Thyroid gland (tissue), 4 donors: ENCODE measurements at regions not wholly inside any gene's neighbourhood (a gene's known extent, or its start where the extent isn't known, plus 50 kb on each side); places are given as distances from the start of the nearest gene placed in this dataset.

Experiments used
- DNase-seq, 2 donors: peaks; one replicate each; pipeline ENCODE4 v3.0.0-alpha.2; 2019
- H3K27ac ChIP-seq, 3 donors: fragments of 200-600 bp; sonication (generic); 1 replicate in 2 of 3; 2 replicates in 1 of 3; pipeline ENCODE4 v1.5.1; 2016 to 2019; ENCODE audit warnings: mild to moderate bottlenecking in 1 of 3, moderate library complexity in 1 of 3
- H3K27me3 ChIP-seq: fragments of 200-600 bp; sonication (generic); one replicate; pipeline ENCODE4 v1.5.1; 2019
- H3K36me3 ChIP-seq, 2 donors: fragments of 200-600 bp; sonication (generic); one replicate each; pipeline ENCODE4 v1.5.1; 2016 to 2019
- H3K4me1 ChIP-seq, 2 donors: fragments of 200-600 bp; sonication (generic); one replicate each; pipeline ENCODE4 v1.5.1; 2017 to 2019
- H3K4me3 ChIP-seq, 3 donors: fragments of 200-600 bp; sonication (generic); replicated peaks in 1 of 3; 1 replicate in 2 of 3; 2 replicates in 1 of 3; pipeline ENCODE4 v1.5.1; 2016; ENCODE audit warnings: mild to moderate bottlenecking in 1 of 3
- H3K9me3 ChIP-seq: fragments of 200-600 bp; sonication (generic); one replicate; pipeline ENCODE4 v1.5.1; 2017
- CTCF ChIP-seq, 6 experiments: fragments of 200-600 bp in 3 of 6; fragments of 450-650 bp in 3 of 6; sonication (generic) in 3 of 6; IDR thresholded peaks; one replicate each; pipeline ENCODE4 v1.5.1; 2016 to 2019; ENCODE audit warnings: antibody characterized with exemption in 6 of 6, mild to moderate bottlenecking in 2 of 6, inconsistent platforms in 1 of 6, moderate library complexity in 1 of 6
- POLR2A ChIP-seq, 2 donors: fragments of 450-650 bp; IDR thresholded peaks; one replicate each; pipeline ENCODE4 v1.6.1; 2017; ENCODE audit warnings: antibody characterized with exemption in 2 of 2, mild to moderate bottlenecking in 2 of 2, moderate library complexity in 1 of 2
- WGBS, 2 donors: methylation state at CpG; one replicate each; pipeline ENCODE4 v1.1.5; 2017; 5-methylcytosine and 5-hydroxymethylcytosine counted together
- intact Hi-C: fragments of 100-400 bp; cut with DNase I; formaldehyde crosslinking; loops from one replicate; pipeline ENCODE4 v1.15.1; 2023

- Histone ChIP-seq H3K4me3 (no peak overlapping the region), H3K9me3 (no peaks in the 10 kb centered on the region), H3K27me3 (no peaks in the 10 kb centered on the region), H3K4me1 (no peaks in the 10 kb centered on the region), H3K27ac (no peak overlapping the region), H3K36me3 (no peaks in the 10 kb centered on the region)
- no peak for TF ChIP-seq CTCF (IDR thresholded peaks at IDR 0.05)
- TF ChIP-seq POLR2A (IDR thresholded peaks at IDR 0.05) = no peak
- no peak for DNase-seq
- WGBS, 2 donors = 82 to 84% methylated on average over 2 of the region's 2 CpGs
- intact Hi-C loops = no loop called here
Measured at GRCh38 chr4:81903212-81903611, 431.5 kb upstream of the RASGEF1B start.

GRCh38 chr4:81898862-81899504, 427.3 kb upstream of the RASGEF1B start:
- Histone ChIP-seq H3K9me3 (no peaks in the 10 kb centered on the region), H3K36me3 (no peaks in the 10 kb centered on the region), H3K4me1 (no peaks in the 10 kb centered on the region), H3K27ac (no peak overlapping the region), H3K27me3 (no peaks in the 10 kb centered on the region), H3K4me3 (no peak overlapping the region)
- intact Hi-C loops = no loop called here
- WGBS, 2 donors = 71 to 83% methylated on average over 4 of the region's 4 CpGs
- TF ChIP-seq POLR2A (IDR thresholded peaks at IDR 0.05) (no peak), CTCF (IDR thresholded peaks at IDR 0.05) (no peak)
- no peak for DNase-seq

GRCh38 chr4:81896936-81897335, 425.2 kb upstream of the RASGEF1B start:
- Histone ChIP-seq H3K36me3 (no peaks in the 10 kb centered on the region), H3K4me1 (no peaks in the 10 kb centered on the region), H3K9me3 (no peaks in the 10 kb centered on the region), H3K27ac (no peak overlapping the region), H3K4me3 (no peak overlapping the region), H3K27me3 (no peaks in the 10 kb centered on the region)
- intact Hi-C loops = no loop called here
- no peak for TF ChIP-seq CTCF (IDR thresholded peaks at IDR 0.05)
- TF ChIP-seq POLR2A (IDR thresholded peaks at IDR 0.05) = no peak
- WGBS, 2 donors = 91 to 94% methylated on average over 6 of the region's 6 CpGs
- no peak for DNase-seq

GRCh38 chr4:81891005-81891996, 419.6 kb upstream of the RASGEF1B start:
- Histone ChIP-seq H3K36me3 (no peaks in the 10 kb centered on the region), H3K27me3 (no peaks in the 10 kb centered on the region), H3K4me3 (no peak overlapping the region), H3K27ac (no peak overlapping the region), H3K4me1 (no peaks in the 10 kb centered on the region), H3K9me3 (no peaks in the 10 kb centered on the region)
- TF ChIP-seq POLR2A (IDR thresholded peaks at IDR 0.05) = no peak
- TF ChIP-seq CTCF (IDR thresholded peaks at IDR 0.05) = no peak
- DNase-seq = no peak
- intact Hi-C loops = no loop called here
- 40 to 50% methylated on average over 7 of the region's 7 CpGs for WGBS, 2 donors

- H3K36me3 ChIP-seq = no peaks in the 10 kb centered on the region
- 86 to 89% methylated on average over 4 of the region's 4 CpGs for WGBS, 2 donors
- no peaks in the 10 kb centered on the region for H3K4me1 ChIP-seq
- H3K9me3 ChIP-seq = no peaks in the 10 kb centered on the region
- TF ChIP-seq CTCF (IDR thresholded peaks at IDR 0.05) (no peak), POLR2A (IDR thresholded peaks at IDR 0.05) (no peak)
- intact Hi-C loops = no loop called here
- no peak overlapping the region for H3K4me3 ChIP-seq
- no peaks in the 10 kb centered on the region for H3K27me3 ChIP-seq
- no peak overlapping the region for H3K27ac ChIP-seq
- no peak for DNase-seq
Measured at GRCh38 chr4:81884986-81885385, 413.3 kb upstream of the RASGEF1B start.
